SK-N-MC (cell line): ENCODE measurements at regions not wholly inside any gene's neighbourhood (a gene's known extent, or its start where the extent isn't known, plus 50 kb on each side); places are given as distances from the start of the nearest gene placed in this dataset.

Experiments used
- EZH2 ChIP-seq: fragments of 200-600 bp; sonication (generic); IDR thresholded peaks from one replicate; pipeline ENCODE4 v1.6.1; 2017; ENCODE audit warnings: antibody characterized with exemption
- FOXP2 ChIP-seq: optimal IDR thresholded peaks from 2 replicates; pipeline ENCODE3; 2011; ENCODE audit warnings: mild to moderate bottlenecking, moderate library complexity; ENCODE audit not compliant: insufficient read depth; ENCODE audit errors: extremely low read length, control extremely low read depth
- POLR2AphosphoS5 ChIP-seq: IDR thresholded peaks from 2 replicates; pipeline ENCODE4 v1.6.1; 2012; ENCODE audit warnings: mild to moderate bottlenecking, low read depth, low read length, borderline replicate concordance

- TF ChIP-seq FOXP2: no peak
- TF ChIP-seq EZH2: no peak
- no peak for TF ChIP-seq POLR2AphosphoS5
These were observed 121.1 kb upstream of the RHOBTB1 start for GRCh38 chr10:61065051-61065450.
